Keratinocyte (primary cell): ENCODE measurements at regions not wholly inside any gene's neighbourhood (a gene's known extent, or its start where the extent isn't known, plus 50 kb on each side); places are given as distances from the start of the nearest gene placed in this dataset.

ENCODE experiments used
- DNase-seq: peaks from one replicate; pipeline ENCODE4 v3.0.0-alpha.2; 2011; ENCODE audit warnings: low read depth, missing footprints, low spot score
- FAIRE-seq: peaks from 2 replicates; lab custom pipeline; 2011; peaks lifted over from hg19 to GRCh38; lab: Jason Lieb, UNC
- H2AFZ ChIP-seq: 2 replicates; pipeline ENCODE4 v1.6.0; 2012; ENCODE audit warnings: low read length, control low read depth, inconsistent platforms; ENCODE audit not compliant: control insufficient read depth
- H3K27ac ChIP-seq: 2 replicates; pipeline ENCODE4 v1.5.1; 2011; ENCODE audit warnings: low read length; ENCODE audit not compliant: control insufficient read depth, insufficient read depth
- H3K27me3 ChIP-seq: 3 replicates; pipeline ENCODE4 v1.6.0; 2011; ENCODE audit warnings: low read length; ENCODE audit not compliant: control insufficient read depth, insufficient read depth; ENCODE audit errors: extremely low read depth
- H3K36me3 ChIP-seq, 2 experiments: 2 replicates in 1 of 2; 3 replicates in 1 of 2; pipeline ENCODE4 v1.5.1; 2011; ENCODE audit warnings: low read length in 2 of 2, mild to moderate bottlenecking in 1 of 2; ENCODE audit not compliant: control insufficient read depth in 2 of 2, insufficient read depth in 2 of 2; ENCODE audit errors: extremely low read depth in 1 of 2
- H3K4me1 ChIP-seq: 3 replicates; pipeline ENCODE4 v1.5.1; 2011; ENCODE audit warnings: low read length; ENCODE audit not compliant: control insufficient read depth, insufficient read depth; ENCODE audit errors: extremely low read depth
- H3K4me2 ChIP-seq: 3 replicates; pipeline ENCODE4 v1.6.0; 2011; ENCODE audit warnings: low read depth, low read length; ENCODE audit not compliant: control insufficient read depth, insufficient read depth; ENCODE audit errors: extremely low read depth
- H3K4me3 ChIP-seq, 3 experiments: fragments of 200-600 bp in 1 of 3; sonication (generic) in 1 of 3; 2 replicates in 2 of 3; 3 replicates in 1 of 3; pipeline ENCODE4 v1.5.1; 2011 to 2016; ENCODE audit warnings: low read length in 3 of 3, mild to moderate bottlenecking in 3 of 3, control low read depth in 2 of 3, inconsistent platforms in 1 of 3, low read depth in 1 of 3, mixed read lengths in 1 of 3, mixed run types in 1 of 3, moderate library complexity in 1 of 3; ENCODE audit not compliant: control insufficient read depth in 2 of 3, insufficient read depth in 2 of 3; ENCODE audit errors: extremely low read depth in 1 of 3
- H3K79me2 ChIP-seq: 2 replicates; pipeline ENCODE4 v1.6.0; 2012; ENCODE audit warnings: low read length; ENCODE audit not compliant: control insufficient read depth, insufficient read depth
- H3K9ac ChIP-seq: 3 replicates; pipeline ENCODE4 v1.6.0; 2011; ENCODE audit warnings: low read length; ENCODE audit not compliant: control insufficient read depth, insufficient read depth; ENCODE audit errors: extremely low read depth
- H3K9me1 ChIP-seq: 3 replicates; pipeline ENCODE4 v1.6.0; 2011; ENCODE audit warnings: low read length; ENCODE audit not compliant: control insufficient read depth, insufficient read depth; ENCODE audit errors: extremely low read depth
- H3K9me3 ChIP-seq: 2 replicates; pipeline ENCODE4 v1.5.1; 2012; ENCODE audit warnings: low read depth, low read length; ENCODE audit not compliant: control insufficient read depth
- H4K20me1 ChIP-seq: 3 replicates; pipeline ENCODE4 v1.6.0; 2011; ENCODE audit warnings: low read length; ENCODE audit not compliant: control insufficient read depth, insufficient read depth; ENCODE audit errors: extremely low read depth
- CTCF ChIP-seq, 3 experiments: IDR thresholded peaks in 1 of 3; conservative IDR thresholded peaks in 1 of 3; optimal IDR thresholded peaks in 1 of 3; 2 replicates in 2 of 3; 3 replicates in 1 of 3; pipeline versions ENCODE3 to v1.5.1; 2011; ENCODE audit warnings: low read length in 3 of 3, mild to moderate bottlenecking in 3 of 3, moderate library complexity in 2 of 3, control low read depth in 1 of 3, inconsistent platforms in 1 of 3; ENCODE audit not compliant: insufficient read depth in 2 of 3; ENCODE audit errors: extremely low read depth in 1 of 3
- EZH2 ChIP-seq: IDR thresholded peaks from one replicate; pipeline ENCODE4 v1.6.1; 2012; ENCODE audit warnings: inconsistent platforms, mild to moderate bottlenecking, low read length, moderate library complexity
- dilution Hi-C: fragments of 300-500 bp; cut with MboI; formaldehyde crosslinking; loops from one replicate; pipeline ENCODE4 v1.7.0; 2020; ENCODE audit warnings: low sequenced_read_pairs; ENCODE audit not compliant: extremely low pct_ligation_motif_present

- Histone ChIP-seq H3K27me3 (no peaks in the 10 kb centered on the region), H3K36me3 (no peaks in the 10 kb centered on the region)
Measured at GRCh38 chr4:180153587-180153986, 2089.6 kb upstream of the TENM3 start.

GRCh38 chr4:180156684-180157083 lies 2086.5 kb upstream of the TENM3 start:
- Histone ChIP-seq H3K9me1 (no peaks in the 10 kb centered on the region), H3K4me1 (no peaks in the 10 kb centered on the region), H3K79me2 (no peaks in the 10 kb centered on the region), H3K27me3 (no peaks in the 10 kb centered on the region), H4K20me1 (no peaks in the 10 kb centered on the region), H3K4me3 (no peak overlapping the region), H3K27ac (no peak overlapping the region), H2AFZ (no peak overlapping the region), H3K9me3 (no peaks in the 10 kb centered on the region), H3K9ac (no peak overlapping the region), H3K36me3 (no peaks in the 10 kb centered on the region), H3K4me2 (no peak overlapping the region)
- DNase-seq (no peak), FAIRE-seq (no peak)
- dilution Hi-C loops, result no loop called here
- no peak for TF ChIP-seq EZH2
- TF ChIP-seq CTCF (optimal IDR thresholded peaks at IDR 0.05 in 1 of 3, IDR thresholded peaks at IDR 0.05 in 1 of 3, conservative IDR thresholded peaks at IDR 0.05 in 1 of 3; ENCODE audit: extremely low read depth in 1 of 3, insufficient read depth in 2 of 3, low read length in 3 of 3), result no peak

More at GRCh38 chr4:180153587-180153986, 2089.6 kb upstream of the TENM3 start:
- Histone ChIP-seq H3K9ac (no peak overlapping the region), H3K4me2 (no peak overlapping the region), H3K27ac (no peak overlapping the region), H3K9me3 (no peaks in the 10 kb centered on the region), H3K79me2 (no peaks in the 10 kb centered on the region), H4K20me1 (no peaks in the 10 kb centered on the region), H3K4me1 (no peaks in the 10 kb centered on the region), H2AFZ (no peak overlapping the region), H3K4me3 (no peak overlapping the region), H3K9me1 (no peaks in the 10 kb centered on the region)
- dilution Hi-C loops, result no loop called here
- DNase-seq (no peak), FAIRE-seq (no peak)
- no peak for TF ChIP-seq CTCF (optimal IDR thresholded peaks at IDR 0.05 in 1 of 3, IDR thresholded peaks at IDR 0.05 in 1 of 3, conservative IDR thresholded peaks at IDR 0.05 in 1 of 3; ENCODE audit: extremely low read depth in 1 of 3, insufficient read depth in 2 of 3, low read length in 3 of 3)
- no peak for TF ChIP-seq EZH2
